ENCODE measurements at regions not wholly inside any gene's neighbourhood (a gene's known extent, or its start where the extent isn't known, plus 50 kb on each side); places are given as distances from the start of the nearest gene placed in this dataset.
"Not testable (repeated sequence)": the region's sequence is repeated elsewhere in the genome, so short reads cannot be mapped to it uniquely, and the experiment has no call there.

- H3K36me3 ChIP-seq (ENCODE audit: control insufficient read depth in 3 of 3, insufficient read depth in 2 of 3, low read depth in 1 of 3, low read length in 3 of 3): no peaks in the 10 kb centered on the region
- no peaks in the 10 kb centered on the region for H3K4me1 ChIP-seq (ENCODE audit: control insufficient read depth in 3 of 3, insufficient read depth in 2 of 3, low read depth in 1 of 3, low read length in 2 of 3)
- FAIRE-seq: no peak
- no peak overlapping the region for H3K27ac ChIP-seq (ENCODE audit: low read depth in 1 of 3, low read length in 2 of 3)
- no peak overlapping the region for H3K4me3 ChIP-seq (ENCODE audit: low read depth in 1 of 3, low read length in 3 of 3)
- H3K9me3 ChIP-seq (ENCODE audit: control insufficient read depth in 2 of 2, insufficient read depth in 1 of 2, low read depth in 1 of 2, low read length in 1 of 2): no peaks in the 10 kb centered on the region
- DNase-seq: no peak
- no peaks in the 10 kb centered on the region for H3K27me3 ChIP-seq (ENCODE audit: control insufficient read depth in 3 of 3, insufficient read depth in 3 of 3, low read length in 3 of 3)
Measured at GRCh38 chr18:30810580-30810979, 232.0 kb downstream of the DSC3 start.

DNA sequence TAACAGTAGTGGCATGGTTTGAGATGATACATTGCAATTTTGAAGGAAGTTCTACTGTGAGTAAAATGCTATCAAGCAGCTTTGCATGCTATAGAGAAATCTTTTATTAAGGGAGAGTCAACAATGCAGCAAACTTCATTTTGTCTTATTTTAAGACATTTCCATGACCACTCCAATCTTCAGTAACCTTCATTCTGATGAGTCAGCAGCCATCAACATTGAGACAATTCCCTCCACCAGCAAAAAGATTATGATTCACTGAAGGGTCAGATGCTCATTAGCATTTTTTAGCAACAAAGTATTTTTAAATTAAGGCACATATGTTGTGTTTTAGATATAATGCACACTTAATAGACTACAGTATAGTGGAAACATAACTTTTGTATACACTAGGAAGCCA is 235.7 kb downstream of the DSC3 start:
- no peaks in the 10 kb centered on the region for H3K4me1 ChIP-seq (ENCODE audit: control insufficient read depth in 3 of 3, insufficient read depth in 2 of 3, low read depth in 1 of 3, low read length in 2 of 3)

GRCh38 chr18:30800800-30801199 is 241.7 kb downstream of the DSC3 start:
- no peaks in the 10 kb centered on the region for H3K27me3 ChIP-seq (ENCODE audit: control insufficient read depth in 3 of 3, insufficient read depth in 3 of 3, low read length in 3 of 3)
- no peaks in the 10 kb centered on the region for H3K4me1 ChIP-seq (ENCODE audit: control insufficient read depth in 3 of 3, insufficient read depth in 2 of 3, low read depth in 1 of 3, low read length in 2 of 3)
- WGBS, 3 donors: 45 to 68% (median 67%) methylated on average over 1 of the region's 1 CpG
- no peaks in the 10 kb centered on the region for H3K9me3 ChIP-seq (ENCODE audit: control insufficient read depth in 2 of 2, insufficient read depth in 1 of 2, low read depth in 1 of 2, low read length in 1 of 2)
- no peaks in the 10 kb centered on the region for H3K36me3 ChIP-seq (ENCODE audit: control insufficient read depth in 3 of 3, insufficient read depth in 2 of 3, low read depth in 1 of 3, low read length in 3 of 3)
- no peak for DNase-seq
- no peak overlapping the region for H3K4me3 ChIP-seq (ENCODE audit: low read depth in 1 of 3, low read length in 3 of 3)
- no peak overlapping the region for H3K27ac ChIP-seq (ENCODE audit: low read depth in 1 of 3, low read length in 2 of 3)
- no peak for FAIRE-seq

More for the DNA sequence above, 235.7 kb downstream of the DSC3 start:
- Histone ChIP-seq H3K36me3 (ENCODE audit: control insufficient read depth in 3 of 3, insufficient read depth in 2 of 3, low read depth in 1 of 3, low read length in 3 of 3) (no peaks in the 10 kb centered on the region), H3K9me3 (ENCODE audit: control insufficient read depth in 2 of 2, insufficient read depth in 1 of 2, low read depth in 1 of 2, low read length in 1 of 2) (no peaks in the 10 kb centered on the region), H3K27me3 (ENCODE audit: control insufficient read depth in 3 of 3, insufficient read depth in 3 of 3, low read length in 3 of 3) (no peaks in the 10 kb centered on the region), H3K27ac (ENCODE audit: low read depth in 1 of 3, low read length in 2 of 3) (no peak overlapping the region), H3K4me3 (ENCODE audit: low read depth in 1 of 3, low read length in 3 of 3) (no peak overlapping the region)
- no peak for DNase-seq
- no peak for FAIRE-seq

DNA sequence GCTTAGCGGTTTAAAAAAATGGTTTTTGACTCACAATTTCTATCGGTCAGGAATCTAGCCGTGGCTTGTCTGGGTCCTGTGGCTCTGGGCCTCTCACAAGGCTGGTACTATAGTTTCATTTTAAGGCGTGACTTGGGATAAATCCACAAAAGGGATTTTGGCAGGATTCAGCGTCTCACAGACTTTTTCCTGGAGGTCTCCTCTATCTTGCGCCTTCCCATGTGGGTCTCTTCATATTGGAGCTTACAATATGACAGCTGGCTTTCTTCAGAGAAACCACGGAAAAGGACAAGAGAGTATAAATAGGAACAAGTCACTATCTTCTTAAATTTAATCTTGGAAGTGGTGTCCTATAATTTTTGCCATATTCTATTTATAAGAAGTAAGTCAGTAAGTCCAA is 250.5 kb downstream of the DSC3 start:
- Histone ChIP-seq H3K27me3 (ENCODE audit: control insufficient read depth in 3 of 3, insufficient read depth in 3 of 3, low read length in 3 of 3) (no peaks in the 10 kb centered on the region), H3K4me3 (ENCODE audit: low read depth in 1 of 3, low read length in 3 of 3) (no peak overlapping the region), H3K9me3 (ENCODE audit: control insufficient read depth in 2 of 2, insufficient read depth in 1 of 2, low read depth in 1 of 2, low read length in 1 of 2) (no peaks in the 10 kb centered on the region), H3K4me1 (ENCODE audit: control insufficient read depth in 3 of 3, insufficient read depth in 2 of 3, low read depth in 1 of 3, low read length in 2 of 3) (no peaks in the 10 kb centered on the region), H3K36me3 (ENCODE audit: control insufficient read depth in 3 of 3, insufficient read depth in 2 of 3, low read depth in 1 of 3, low read length in 3 of 3) (no peaks in the 10 kb centered on the region), H3K27ac (ENCODE audit: low read depth in 1 of 3, low read length in 2 of 3) (no peak overlapping the region)
- DNase-seq (no peak), FAIRE-seq (no peak)
- WGBS, 3 donors: 69 to 78% (median 71%) methylated on average over 7 of the region's 7 CpGs

GRCh38 chr18:30788411-30788991 is 254.0 kb downstream of the DSC3 start:
- H3K4me3 ChIP-seq (ENCODE audit: low read depth in 1 of 3, low read length in 3 of 3); H3K4me1 ChIP-seq (ENCODE audit: control insufficient read depth in 3 of 3, insufficient read depth in 2 of 3, low read depth in 1 of 3, low read length in 2 of 3); H3K27ac ChIP-seq (ENCODE audit: low read depth in 1 of 3, low read length in 2 of 3); H3K36me3 ChIP-seq (ENCODE audit: control insufficient read depth in 3 of 3, insufficient read depth in 2 of 3, low read depth in 1 of 3, low read length in 3 of 3); H3K9me3 ChIP-seq (ENCODE audit: control insufficient read depth in 2 of 2, insufficient read depth in 1 of 2, low read depth in 1 of 2, low read length in 1 of 2); DNase-seq; FAIRE-seq; H3K27me3 ChIP-seq (ENCODE audit: control insufficient read depth in 3 of 3, insufficient read depth in 3 of 3, low read length in 3 of 3): not testable (repeated sequence)
- 86 to 93% (median 93%) methylated on average over 20 to 22 of the region's 22 CpGs for WGBS, 3 donors

GRCh38 chr18:30787410-30787809 is 255.1 kb downstream of the DSC3 start:
- no peak for FAIRE-seq
- Histone ChIP-seq H3K27me3 (ENCODE audit: control insufficient read depth in 3 of 3, insufficient read depth in 3 of 3, low read length in 3 of 3) (no peaks in the 10 kb centered on the region), H3K4me3 (ENCODE audit: low read depth in 1 of 3, low read length in 3 of 3) (no peak overlapping the region), H3K27ac (ENCODE audit: low read depth in 1 of 3, low read length in 2 of 3) (no peak overlapping the region), H3K36me3 (ENCODE audit: control insufficient read depth in 3 of 3, insufficient read depth in 2 of 3, low read depth in 1 of 3, low read length in 3 of 3) (no peaks in the 10 kb centered on the region), H3K9me3 (ENCODE audit: control insufficient read depth in 2 of 2, insufficient read depth in 1 of 2, low read depth in 1 of 2, low read length in 1 of 2) (peaks cover 0 to 5% of the 10 kb centered on the region in 2 donors), H3K4me1 (ENCODE audit: control insufficient read depth in 3 of 3, insufficient read depth in 2 of 3, low read depth in 1 of 3, low read length in 2 of 3) (no peaks in the 10 kb centered on the region)
- no peak for DNase-seq

- DNase-seq (no peak), FAIRE-seq (no peak)
- H3K4me3 ChIP-seq (ENCODE audit: low read depth in 1 of 3, low read length in 3 of 3): no peak overlapping the region
- no peaks in the 10 kb centered on the region for H3K36me3 ChIP-seq (ENCODE audit: control insufficient read depth in 3 of 3, insufficient read depth in 2 of 3, low read depth in 1 of 3, low read length in 3 of 3)
- H3K4me1 ChIP-seq (ENCODE audit: control insufficient read depth in 3 of 3, insufficient read depth in 2 of 3, low read depth in 1 of 3, low read length in 2 of 3): no peaks in the 10 kb centered on the region
- H3K9me3 ChIP-seq (ENCODE audit: control insufficient read depth in 2 of 2, insufficient read depth in 1 of 2, low read depth in 1 of 2, low read length in 1 of 2): peaks cover 0 to 14% of the 10 kb centered on the region in 2 donors
- WGBS, 3 donors: 91 to 96% (median 95%) methylated on average over 2 of the region's 2 CpGs
- no peak overlapping the region for H3K27ac ChIP-seq (ENCODE audit: low read depth in 1 of 3, low read length in 2 of 3)
- H3K27me3 ChIP-seq (ENCODE audit: control insufficient read depth in 3 of 3, insufficient read depth in 3 of 3, low read length in 3 of 3): no peaks in the 10 kb centered on the region
Measured at GRCh38 chr18:30781601-30782000, 260.9 kb downstream of the DSC3 start.

DNA sequence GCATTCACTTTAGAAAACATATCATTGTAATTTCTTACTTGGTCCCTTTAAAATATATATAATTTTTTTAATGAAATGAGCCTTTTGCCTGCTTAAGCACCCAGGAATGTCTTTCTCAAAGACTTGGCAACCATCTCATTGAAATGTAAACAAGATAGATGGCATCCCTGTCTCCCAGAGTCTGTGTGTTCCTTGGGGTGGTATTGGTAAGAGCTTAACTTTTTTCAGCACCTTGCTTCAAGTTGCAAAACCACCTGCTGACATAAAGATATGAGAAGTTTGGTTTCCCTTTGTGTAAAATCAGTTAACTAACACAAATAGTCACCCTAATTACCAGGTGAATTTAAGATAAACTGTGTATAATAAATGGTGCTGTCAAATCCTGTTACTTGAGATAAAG is 266.9 kb downstream of the DSC3 start:
- Histone ChIP-seq H3K9me3 (ENCODE audit: control insufficient read depth in 2 of 2, insufficient read depth in 1 of 2, low read depth in 1 of 2, low read length in 1 of 2) (peaks cover 0 to 5% of the 10 kb centered on the region in 2 donors), H3K36me3 (ENCODE audit: control insufficient read depth in 3 of 3, insufficient read depth in 2 of 3, low read depth in 1 of 3, low read length in 3 of 3) (no peaks in the 10 kb centered on the region), H3K27ac (ENCODE audit: low read depth in 1 of 3, low read length in 2 of 3) (no peak overlapping the region), H3K4me3 (ENCODE audit: low read depth in 1 of 3, low read length in 3 of 3) (no peak overlapping the region), H3K27me3 (ENCODE audit: control insufficient read depth in 3 of 3, insufficient read depth in 3 of 3, low read length in 3 of 3) (no peaks in the 10 kb centered on the region), H3K4me1 (ENCODE audit: control insufficient read depth in 3 of 3, insufficient read depth in 2 of 3, low read depth in 1 of 3, low read length in 2 of 3) (no peaks in the 10 kb centered on the region)
- DNase-seq (no peak), FAIRE-seq (no peak)

DNA sequence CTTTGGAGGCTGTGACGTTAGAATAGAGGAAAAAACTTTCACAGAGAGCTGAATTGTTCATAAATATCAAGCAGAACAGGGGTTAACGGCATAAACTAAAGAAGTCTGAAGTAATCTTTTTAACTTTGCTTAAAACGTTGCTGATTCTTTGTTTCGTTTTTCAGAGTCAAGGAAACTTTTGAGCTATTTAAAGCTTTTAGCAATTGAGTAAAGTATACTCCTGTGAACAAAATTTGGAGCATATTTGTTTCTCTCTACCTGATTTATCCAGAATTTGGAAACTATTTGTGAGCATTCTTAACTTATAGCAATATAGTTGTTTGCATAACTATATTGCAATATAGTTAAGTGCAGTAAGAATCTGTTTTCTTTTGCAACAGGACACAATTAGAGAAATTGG is 270.4 kb downstream of the DSC3 start:
- not testable (repeated sequence) for H3K9me3 ChIP-seq (ENCODE audit: control insufficient read depth in 2 of 2, insufficient read depth in 1 of 2, low read depth in 1 of 2, low read length in 1 of 2); H3K4me3 ChIP-seq (ENCODE audit: low read depth in 1 of 3, low read length in 3 of 3); H3K4me1 ChIP-seq (ENCODE audit: control insufficient read depth in 3 of 3, insufficient read depth in 2 of 3, low read depth in 1 of 3, low read length in 2 of 3); H3K36me3 ChIP-seq (ENCODE audit: control insufficient read depth in 3 of 3, insufficient read depth in 2 of 3, low read depth in 1 of 3, low read length in 3 of 3); H3K27me3 ChIP-seq (ENCODE audit: control insufficient read depth in 3 of 3, insufficient read depth in 3 of 3, low read length in 3 of 3); H3K27ac ChIP-seq (ENCODE audit: low read depth in 1 of 3, low read length in 2 of 3); FAIRE-seq; DNase-seq
- 65 to 74% (median 70%) methylated on average over 4 of the region's 4 CpGs for WGBS, 3 donors

Measured in small intestine (tissue), 7 donors.